Kidney (tissue), 13 donors: ENCODE measurements at regions not wholly inside any gene's neighbourhood (a gene's known extent, or its start where the extent isn't known, plus 50 kb on each side); places are given as distances from the start of the nearest gene placed in this dataset.

Source experiments
- DNase-seq, 5 donors: peaks; one replicate each; pipeline ENCODE4 v3.0.0-alpha.2; 2013 to 2020
- FAIRE-seq: peaks from 2 replicates; lab custom pipeline; 2012; peaks lifted over from hg19 to GRCh38; lab: Jason Lieb, UNC
- H3K27ac ChIP-seq, 2 donors: one replicate each; pipeline ENCODE4 v1.7.0; 2013; ENCODE audit warnings: low read depth in 2 of 2, low read length in 2 of 2, inconsistent platforms in 1 of 2
- H3K27me3 ChIP-seq: one replicate; pipeline ENCODE4 v1.7.1; 2013; ENCODE audit warnings: low read length, inconsistent platforms; ENCODE audit not compliant: control insufficient read depth, insufficient read depth
- H3K36me3 ChIP-seq, 3 donors: one replicate each; pipeline versions ENCODE4 v1.7.0 to v1.7.1; 2013; ENCODE audit warnings: low read length in 3 of 3, control low read depth in 1 of 3, inconsistent platforms in 1 of 3; ENCODE audit not compliant: insufficient read depth in 3 of 3, control insufficient read depth in 2 of 3
- H3K4me1 ChIP-seq, 3 donors: one replicate each; pipeline versions ENCODE4 v1.7.0 to v1.7.1; 2013; ENCODE audit warnings: low read length in 3 of 3, inconsistent platforms in 1 of 3, low read depth in 1 of 3; ENCODE audit not compliant: control insufficient read depth in 2 of 3, insufficient read depth in 2 of 3
- H3K4me3 ChIP-seq, 3 donors: one replicate each; pipeline versions ENCODE4 v1.7.0 to v1.8.1; 2013; ENCODE audit warnings: low read length in 3 of 3, control low read depth in 1 of 3, inconsistent platforms in 1 of 3
- H3K9ac ChIP-seq, 3 donors: one replicate each; pipeline versions ENCODE4 v1.7.0 to v1.7.1; 2013; ENCODE audit warnings: low read length in 3 of 3, control low read depth in 1 of 3, inconsistent platforms in 1 of 3
- H3K9me3 ChIP-seq, 3 donors: one replicate each; pipeline versions ENCODE4 v1.7.0 to v1.7.1; 2013; ENCODE audit warnings: low read length in 3 of 3, control low read depth in 1 of 3, inconsistent platforms in 1 of 3; ENCODE audit not compliant: control insufficient read depth in 2 of 3, insufficient read depth in 1 of 3
- CTCF ChIP-seq: IDR thresholded peaks from 3 replicates; pipeline ENCODE4 v1.5.1; 2012; ENCODE audit warnings: mild to moderate bottlenecking, moderate library complexity, borderline replicate concordance; ENCODE audit not compliant: insufficient read depth; ENCODE audit errors: extremely low read depth
- intact Hi-C: fragments of 100-400 bp; cut with DNase I; formaldehyde crosslinking; loops from one replicate; pipeline ENCODE4 v1.11.1; 2022
- donor health status: control.
- donor health status: control.
- donor health status: control.
- donor health status: control.
- donor health status: control.
- donor health status: DM: yes; HTN: yes; CAD: no.
- donor health status: Normal renal cell carcinoma (clear cell type).

DNA sequence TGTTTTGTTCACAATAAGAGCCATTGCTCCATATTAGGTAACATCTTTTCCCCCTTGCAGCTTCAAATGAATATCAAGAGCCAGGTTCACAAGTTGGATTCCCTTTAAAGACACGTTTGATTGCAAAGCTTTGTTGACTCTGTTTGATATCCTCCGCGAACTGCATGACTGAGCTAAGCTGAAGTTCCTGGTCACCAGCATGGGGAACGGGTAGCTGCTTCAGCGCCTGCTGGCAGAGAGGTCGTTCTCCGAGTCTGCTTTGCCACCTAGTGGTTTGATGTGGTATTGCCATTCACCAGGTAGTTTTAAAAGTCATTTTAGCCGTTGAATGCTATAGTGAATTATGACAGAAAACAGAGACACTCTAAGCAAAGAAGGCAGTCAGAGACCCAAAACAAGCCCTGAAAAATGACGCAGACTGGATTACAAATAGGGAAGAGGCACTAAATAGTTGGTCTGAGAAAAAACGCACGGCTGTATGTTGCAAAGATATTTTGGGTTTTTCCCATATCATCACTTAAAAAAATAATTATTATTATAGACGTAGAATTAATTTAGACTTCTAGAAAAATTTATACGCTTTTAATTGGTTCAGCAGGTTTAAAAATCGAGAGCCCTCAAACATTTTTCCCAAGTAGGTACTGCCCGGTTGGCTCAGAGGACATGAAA lies 193.5 kb upstream of the FMN2 start:
- DNase-seq, result peak; percentile 85 to 92 (median 87)
- FAIRE-seq, result peak; percentile 80
- Histone ChIP-seq H3K27ac (no peak overlapping the region), H3K4me1 (peaks cover 0 to 7% (median 4%) of the 10 kb centered on the region in 3 donors), H3K4me3 (peak overlapping the region; percentile 35 to 46 (median 42)), H3K9ac (no peak overlapping the region), H3K27me3 (no peaks in the 10 kb centered on the region), H3K9me3 (no peaks in the 10 kb centered on the region), H3K36me3 (no peaks in the 10 kb centered on the region)
- intact Hi-C loops, result loop anchor here (10.0 kb wide), 1 partner anchor 493 kb away; no protein-coding TSS in a partner anchor
- peak; percentile 97 for TF ChIP-seq CTCF

GRCh38 chr1:239899747-239900146 lies 191.9 kb upstream of the FMN2 start:
- Histone ChIP-seq H3K9me3 (no peaks in the 10 kb centered on the region), H3K36me3 (no peaks in the 10 kb centered on the region), H3K27ac (no peak overlapping the region), H3K4me3 (no peak overlapping the region), H3K9ac (no peak overlapping the region), H3K4me1 (peaks cover 0 to 7% (median 4%) of the 10 kb centered on the region in 3 donors), H3K27me3 (no peaks in the 10 kb centered on the region)
- intact Hi-C loops, result loop anchor here (10.0 kb wide), 1 partner anchor 495 kb away; no protein-coding TSS in a partner anchor
- no peak for FAIRE-seq
- peak in 1 of 5 donors; percentile 7 for DNase-seq
- peak; percentile 10 for TF ChIP-seq CTCF

DNA sequence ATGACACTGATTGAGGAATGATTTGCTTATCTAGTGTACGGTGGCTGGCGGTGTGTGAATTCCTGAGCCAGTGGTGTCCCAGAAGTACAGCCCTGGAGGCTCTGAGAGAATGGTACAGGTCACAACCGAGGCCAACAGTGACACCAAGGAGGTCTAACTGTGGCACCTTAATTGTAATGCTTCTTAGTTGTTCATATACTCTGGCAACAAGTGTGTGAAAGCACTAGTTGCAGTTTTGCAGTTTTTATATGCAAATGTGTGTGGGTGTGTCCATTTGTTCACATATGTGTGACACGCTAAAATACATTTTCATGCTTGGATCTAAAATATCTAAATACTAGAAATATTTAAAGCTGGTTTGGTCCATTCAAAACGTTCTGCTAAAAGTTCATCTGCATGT lies 185.3 kb upstream of the FMN2 start:
- Histone ChIP-seq H3K9ac (no peak overlapping the region), H3K4me1 (no peaks in the 10 kb centered on the region), H3K4me3 (no peak overlapping the region), H3K27me3 (no peaks in the 10 kb centered on the region), H3K9me3 (no peaks in the 10 kb centered on the region), H3K36me3 (no peaks in the 10 kb centered on the region), H3K27ac (no peak overlapping the region)
- FAIRE-seq (no peak), DNase-seq (no peak)
- intact Hi-C loops, result no loop called here
- TF ChIP-seq CTCF, result no peak
